A673 (cell line): ENCODE measurements at regions not wholly inside any gene's neighbourhood (a gene's known extent, or its start where the extent isn't known, plus 50 kb on each side); places are given as distances from the start of the nearest gene placed in this dataset.

Experiments
- CTCF ChIP-seq: fragments of 300-800, 200-600 bp; sonication (generic); conservative IDR thresholded peaks from 2 replicates; pipeline ENCODE4 v1.5.1; 2017; ENCODE audit warnings: low read depth, mild to moderate bottlenecking, antibody characterized with exemption, low read length, moderate library complexity, mixed read lengths
- EZH2 ChIP-seq: fragments of 200-600 bp; sonication (generic); IDR thresholded peaks from 2 replicates; pipeline ENCODE4 v1.6.1; 2017; ENCODE audit warnings: borderline replicate concordance, low read depth, mild to moderate bottlenecking, mixed read lengths, antibody characterized with exemption, low read length; ENCODE audit not compliant: poor library complexity, severe bottlenecking

- no peak for TF ChIP-seq EZH2
- TF ChIP-seq CTCF: no peak
Measured at GRCh38 chr10:43782814-43783213, 134.1 kb upstream of the ZNF32 start.
